Loucy (cell line): ENCODE measurements at regions not wholly inside any gene's neighbourhood (a gene's known extent, or its start where the extent isn't known, plus 50 kb on each side); places are given as distances from the start of the nearest gene placed in this dataset.

Experiments
- H2AFZ ChIP-seq: fragments of 200-600 bp; sonication (generic); 2 replicates; pipeline ENCODE4 v1.6.0; 2016; ENCODE audit warnings: antibody characterized with exemption, mild to moderate bottlenecking, low read length, moderate library complexity
- H3F3A ChIP-seq: fragments of 200-600 bp; 2 replicates; pipeline ENCODE4 v1.6.0; 2016; ENCODE audit warnings: antibody characterized with exemption, low read depth, mild to moderate bottlenecking
- H3K27me3 ChIP-seq: fragments of 200-600 bp; sonication (generic); 2 replicates; pipeline ENCODE4 v1.6.1; 2014; ENCODE audit warnings: low read length, mild to moderate bottlenecking; ENCODE audit not compliant: insufficient read depth, poor library complexity, severe bottlenecking
- H3K36me3 ChIP-seq: fragments of 200-600 bp; sonication (generic); 2 replicates; pipeline ENCODE4 v1.6.1; 2016; ENCODE audit warnings: low read length; ENCODE audit not compliant: insufficient read depth
- H3K4me1 ChIP-seq: fragments of 200-600 bp; sonication (generic); 2 replicates; pipeline ENCODE4 v1.5.1; 2014; ENCODE audit warnings: low read length, mild to moderate bottlenecking; ENCODE audit not compliant: insufficient read depth, poor library complexity, severe bottlenecking
- H3K4me2 ChIP-seq: fragments of 200-600 bp; sonication (generic); 2 replicates; pipeline ENCODE4 v1.6.0; 2014; ENCODE audit warnings: antibody characterized with exemption, low read length, low read depth, mild to moderate bottlenecking; ENCODE audit not compliant: poor library complexity, severe bottlenecking
- H3K4me3 ChIP-seq: fragments of 200-600 bp; sonication (generic); 2 replicates; pipeline ENCODE4 v1.5.1; 2014; ENCODE audit warnings: low read length, mild to moderate bottlenecking, mixed read lengths; ENCODE audit not compliant: poor library complexity, severe bottlenecking
- H3K79me2 ChIP-seq: fragments of 200-600 bp; sonication (generic); 2 replicates; pipeline ENCODE4 v1.6.1; 2014; ENCODE audit warnings: low read length; ENCODE audit not compliant: insufficient read depth
- H3K9ac ChIP-seq: fragments of 200-600 bp; sonication (generic); 2 replicates; pipeline ENCODE4 v1.6.0; 2014; ENCODE audit warnings: mild to moderate bottlenecking, low read depth, low read length, moderate library complexity; ENCODE audit not compliant: poor library complexity, severe bottlenecking
- H3K9me2 ChIP-seq: fragments of 200-600 bp; sonication (generic); replicated peaks from 2 replicates; pipeline ENCODE4 v1.6.1; 2016; ENCODE audit warnings: low read depth, low read length, mixed read lengths
- H3K9me3 ChIP-seq: fragments of 200-600 bp; sonication (generic); 2 replicates; pipeline ENCODE4 v1.6.1; 2014; ENCODE audit warnings: mild to moderate bottlenecking, antibody characterized with exemption, low read length, low read depth; ENCODE audit not compliant: insufficient read depth
- H4K20me1 ChIP-seq: fragments of 200-600 bp; sonication (generic); 2 replicates; pipeline ENCODE4 v1.6.0; 2014; ENCODE audit warnings: antibody characterized with exemption, low read length, mild to moderate bottlenecking; ENCODE audit not compliant: insufficient read depth, poor library complexity, severe bottlenecking
- CTCF ChIP-seq: fragments of 200-600 bp; sonication (generic); conservative IDR thresholded peaks from 2 replicates; pipeline ENCODE4 v1.5.1; 2014; ENCODE audit warnings: mild to moderate bottlenecking, antibody characterized with exemption, low read length
- EZH2phosphoT487 ChIP-seq: fragments of 200-600 bp; IDR thresholded peaks from 2 replicates; pipeline ENCODE4 v1.6.1; 2018; ENCODE audit warnings: antibody characterized with exemption, mild to moderate bottlenecking, moderate library complexity, borderline replicate concordance

GRCh38 chr4:154078504-154079350 lies 289.8 kb upstream of the SFRP2 start:
- no peak overlapping the region for H3K4me2 ChIP-seq
- H3K27me3 ChIP-seq = no peaks in the 10 kb centered on the region
- H3K4me3 ChIP-seq = no peak overlapping the region
- H3K9ac ChIP-seq = no peak overlapping the region
- no peaks in the 10 kb centered on the region for H3K36me3 ChIP-seq
- no peaks in the 10 kb centered on the region for H3F3A ChIP-seq
- no peaks in the 10 kb centered on the region for H3K9me3 ChIP-seq
- no peaks in the 10 kb centered on the region for H3K9me2 ChIP-seq
- no peak overlapping the region for H2AFZ ChIP-seq
- H4K20me1 ChIP-seq = no peaks in the 10 kb centered on the region
- H3K4me1 ChIP-seq = no peaks in the 10 kb centered on the region
- no peak for TF ChIP-seq CTCF
- no peak for TF ChIP-seq EZH2phosphoT487
- H3K79me2 ChIP-seq = no peaks in the 10 kb centered on the region

GRCh38 chr4:154076921-154077320 lies 288.0 kb upstream of the SFRP2 start:
- Histone ChIP-seq H3K9me3 (no peaks in the 10 kb centered on the region), H2AFZ (no peak overlapping the region), H3K4me1 (no peaks in the 10 kb centered on the region), H3K36me3 (no peaks in the 10 kb centered on the region), H3K27me3 (no peaks in the 10 kb centered on the region), H4K20me1 (no peaks in the 10 kb centered on the region), H3K79me2 (no peaks in the 10 kb centered on the region), H3K4me3 (no peak overlapping the region), H3K4me2 (no peak overlapping the region), H3K9me2 (no peaks in the 10 kb centered on the region), H3K9ac (no peak overlapping the region), H3F3A (no peaks in the 10 kb centered on the region)
- TF ChIP-seq CTCF (no peak), EZH2phosphoT487 (no peak)

GRCh38 chr4:154073107-154073822 lies 284.4 kb upstream of the SFRP2 start:
- Histone ChIP-seq H3K9me3 (no peaks in the 10 kb centered on the region), H4K20me1 (no peaks in the 10 kb centered on the region)
- TF ChIP-seq CTCF (no peak), EZH2phosphoT487 (no peak)

More at GRCh38 chr4:154073107-154073822, 284.4 kb upstream of the SFRP2 start:
- no peak overlapping the region for H2AFZ ChIP-seq
- no peaks in the 10 kb centered on the region for H3K9me2 ChIP-seq
- no peaks in the 10 kb centered on the region for H3K79me2 ChIP-seq
- no peak overlapping the region for H3K4me2 ChIP-seq
- no peaks in the 10 kb centered on the region for H3F3A ChIP-seq
- no peak overlapping the region for H3K9ac ChIP-seq
- no peak overlapping the region for H3K4me3 ChIP-seq
- no peaks in the 10 kb centered on the region for H3K4me1 ChIP-seq
- no peaks in the 10 kb centered on the region for H3K27me3 ChIP-seq
- H3K36me3 ChIP-seq = no peaks in the 10 kb centered on the region
